Type B pancreatic cell (in vitro differentiated cells): ENCODE measurements at regions not wholly inside any gene's neighbourhood (a gene's known extent, or its start where the extent isn't known, plus 50 kb on each side); places are given as distances from the start of the nearest gene placed in this dataset.
A peak's percentile ranks its signal among the peaks of the same experiment; 100 is the strongest.

ENCODE experiments used
- DNase-seq: peaks from one replicate; pipeline ENCODE4 v3.0.0; 2021; ENCODE audit warnings: mixed read lengths; ENCODE audit not compliant: unreplicated experiment; ENCODE audit errors: extremely low spot score
- H3K27ac Mint-ChIP-seq: 2 replicates; pipeline ENCODE4 v1.8.0; 2021; ENCODE audit warnings: mild to moderate bottlenecking, mixed read lengths
- H3K27me3 Mint-ChIP-seq: 2 replicates; pipeline ENCODE4 v1.8.0; 2021; ENCODE audit warnings: mixed read lengths
- H3K36me3 Mint-ChIP-seq: 2 replicates; pipeline ENCODE4 v1.8.0; 2021; ENCODE audit warnings: mixed read lengths
- H3K4me1 Mint-ChIP-seq: one replicate; pipeline ENCODE4 v1.8.0; 2021; ENCODE audit warnings: mixed read lengths; ENCODE audit not compliant: unreplicated experiment
- H3K4me3 Mint-ChIP-seq: 2 replicates; pipeline ENCODE4 v1.8.0; 2021; ENCODE audit warnings: mild to moderate bottlenecking, mixed read lengths
- H3K9me3 Mint-ChIP-seq: 2 replicates; pipeline ENCODE4 v1.8.0; 2021; ENCODE audit warnings: mixed read lengths
- TF ChIP-seq, protein P1 (sequence below): fragments of 200-600 bp; sonication (generic); conservative IDR thresholded peaks from 2 replicates; pipeline ENCODE4 v1.5.0; 2021; ENCODE audit warnings: antibody characterized with exemption, mild to moderate bottlenecking

DNA sequence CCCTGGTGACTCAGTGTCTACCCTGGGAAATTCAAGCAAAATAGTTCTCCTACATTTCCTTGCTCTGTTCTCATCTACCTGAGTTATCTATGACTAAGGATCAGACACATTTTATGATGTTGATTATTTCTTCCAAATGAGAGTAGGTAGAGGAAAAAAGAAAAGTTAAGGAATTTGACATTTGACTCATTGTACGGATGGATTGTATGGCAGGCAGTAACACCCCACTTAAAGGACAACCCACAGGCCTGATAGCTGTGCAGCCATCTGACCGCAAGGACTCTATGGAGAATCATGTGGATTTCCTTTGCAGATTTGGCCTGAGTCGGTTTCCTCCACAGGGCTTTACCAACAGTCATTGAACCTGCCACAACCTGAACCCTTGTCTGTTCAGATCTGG lies 540.3 kb downstream of the BCL11B start:
- Mint-ChIP-seq H3K9me3 (peaks cover 5% of the 10 kb centered on the region), H3K27me3 (no peaks in the 10 kb centered on the region), H3K27ac (no peak overlapping the region), H3K4me3 (no peak overlapping the region), H3K4me1 (no peaks in the 10 kb centered on the region), H3K36me3 (no peaks in the 10 kb centered on the region)
- DNase-seq = peak; percentile 6
- TF ChIP-seq, protein P1, sequence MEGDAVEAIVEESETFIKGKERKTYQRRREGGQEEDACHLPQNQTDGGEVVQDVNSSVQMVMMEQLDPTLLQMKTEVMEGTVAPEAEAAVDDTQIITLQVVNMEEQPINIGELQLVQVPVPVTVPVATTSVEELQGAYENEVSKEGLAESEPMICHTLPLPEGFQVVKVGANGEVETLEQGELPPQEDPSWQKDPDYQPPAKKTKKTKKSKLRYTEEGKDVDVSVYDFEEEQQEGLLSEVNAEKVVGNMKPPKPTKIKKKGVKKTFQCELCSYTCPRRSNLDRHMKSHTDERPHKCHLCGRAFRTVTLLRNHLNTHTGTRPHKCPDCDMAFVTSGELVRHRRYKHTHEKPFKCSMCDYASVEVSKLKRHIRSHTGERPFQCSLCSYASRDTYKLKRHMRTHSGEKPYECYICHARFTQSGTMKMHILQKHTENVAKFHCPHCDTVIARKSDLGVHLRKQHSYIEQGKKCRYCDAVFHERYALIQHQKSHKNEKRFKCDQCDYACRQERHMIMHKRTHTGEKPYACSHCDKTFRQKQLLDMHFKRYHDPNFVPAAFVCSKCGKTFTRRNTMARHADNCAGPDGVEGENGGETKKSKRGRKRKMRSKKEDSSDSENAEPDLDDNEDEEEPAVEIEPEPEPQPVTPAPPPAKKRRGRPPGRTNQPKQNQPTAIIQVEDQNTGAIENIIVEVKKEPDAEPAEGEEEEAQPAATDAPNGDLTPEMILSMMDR = no peak

DNA sequence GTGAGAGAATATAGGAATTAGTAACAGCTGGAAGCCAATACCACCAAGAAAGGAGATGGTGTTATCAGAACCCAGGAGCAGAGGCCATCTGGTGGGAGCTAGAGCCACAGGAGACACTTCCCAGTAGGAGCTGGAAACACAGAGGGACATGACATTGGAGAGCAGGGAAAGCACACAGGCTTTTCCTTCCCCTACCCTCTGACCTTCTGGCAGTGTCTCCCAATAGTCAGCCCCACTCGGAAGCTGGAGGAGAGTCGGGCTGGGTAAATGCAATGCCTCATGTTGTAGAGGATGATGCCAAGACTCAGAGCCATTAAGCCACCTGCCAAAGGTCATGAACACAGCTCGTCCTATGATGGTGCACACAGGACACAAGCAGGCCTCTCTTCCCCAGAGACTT lies 538.5 kb downstream of the BCL11B start:
- TF ChIP-seq, protein P1 = no peak
- Mint-ChIP-seq H3K27ac (no peak overlapping the region), H3K4me1 (no peaks in the 10 kb centered on the region), H3K9me3 (peaks cover 5% of the 10 kb centered on the region), H3K27me3 (no peaks in the 10 kb centered on the region), H3K36me3 (no peaks in the 10 kb centered on the region), H3K4me3 (no peak overlapping the region)
- DNase-seq = no peak

DNA sequence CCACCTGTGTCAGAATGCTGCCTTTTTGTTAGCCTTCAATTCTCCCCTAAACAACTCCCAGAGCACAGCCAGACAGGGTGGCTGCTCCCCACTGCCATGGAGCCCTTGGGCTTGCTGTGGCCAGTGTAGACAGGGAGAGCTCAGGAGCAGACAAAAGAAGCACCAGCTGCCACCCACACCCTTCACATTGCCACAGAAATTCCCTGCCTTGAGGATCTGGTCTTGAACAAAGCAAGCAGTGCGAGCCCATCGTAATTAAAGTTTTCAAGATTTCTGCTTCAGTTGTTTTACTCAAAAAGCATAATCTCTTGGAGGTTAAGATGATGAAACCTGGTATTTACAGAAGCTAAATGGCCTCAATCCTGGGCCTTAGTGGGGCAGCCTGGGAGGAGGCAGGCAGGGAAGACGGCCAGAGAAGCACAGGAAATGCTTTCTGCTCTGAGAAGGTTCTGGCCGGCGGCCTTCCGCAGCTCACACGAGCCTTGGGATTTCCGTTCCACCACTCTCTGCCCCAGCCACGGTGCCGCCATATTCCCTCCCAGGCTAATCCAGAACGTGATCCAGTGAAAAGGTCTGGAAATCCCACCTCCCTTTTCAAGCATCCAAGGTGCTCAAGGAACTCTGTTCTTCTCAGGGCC lies 535.2 kb downstream of the BCL11B start:
- H3K27ac Mint-ChIP-seq = no peak overlapping the region
- TF ChIP-seq, protein P1 = no peak

DNA sequence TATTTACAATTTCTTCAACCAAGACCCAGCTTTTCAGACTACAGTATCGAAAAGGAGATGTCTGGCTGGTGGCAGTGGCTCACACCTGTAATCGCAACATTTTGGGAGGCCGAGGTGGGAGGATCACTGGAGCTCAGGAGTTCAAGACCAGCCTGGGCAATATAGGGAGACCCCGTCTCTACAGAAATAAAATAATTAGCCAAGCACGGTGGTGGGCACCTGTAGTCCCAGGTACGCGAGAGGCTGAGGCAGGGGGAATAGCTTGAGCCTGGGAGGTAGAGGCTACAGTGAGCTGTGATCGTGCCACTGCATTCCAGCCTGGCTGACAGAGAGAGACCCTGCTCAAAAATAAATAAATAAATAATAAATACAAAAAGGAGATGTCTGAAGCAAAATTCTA lies 530.5 kb downstream of the BCL11B start:
- Mint-ChIP-seq H3K4me1 (no peaks in the 10 kb centered on the region), H3K27me3 (no peaks in the 10 kb centered on the region), H3K36me3 (no peaks in the 10 kb centered on the region), H3K27ac (no peak overlapping the region), H3K4me3 (no peak overlapping the region), H3K9me3 (no peaks in the 10 kb centered on the region)
- TF ChIP-seq, protein P1 = no peak
- no peak for DNase-seq

More for the DNA sequence above, 535.2 kb downstream of the BCL11B start:
- H3K9me3 Mint-ChIP-seq = peaks cover 5% of the 10 kb centered on the region
- H3K27me3 Mint-ChIP-seq = no peaks in the 10 kb centered on the region
- DNase-seq = peak; percentile 15
- no peak overlapping the region for H3K4me3 Mint-ChIP-seq
- H3K4me1 Mint-ChIP-seq = no peaks in the 10 kb centered on the region
- H3K36me3 Mint-ChIP-seq = no peaks in the 10 kb centered on the region

DNA sequence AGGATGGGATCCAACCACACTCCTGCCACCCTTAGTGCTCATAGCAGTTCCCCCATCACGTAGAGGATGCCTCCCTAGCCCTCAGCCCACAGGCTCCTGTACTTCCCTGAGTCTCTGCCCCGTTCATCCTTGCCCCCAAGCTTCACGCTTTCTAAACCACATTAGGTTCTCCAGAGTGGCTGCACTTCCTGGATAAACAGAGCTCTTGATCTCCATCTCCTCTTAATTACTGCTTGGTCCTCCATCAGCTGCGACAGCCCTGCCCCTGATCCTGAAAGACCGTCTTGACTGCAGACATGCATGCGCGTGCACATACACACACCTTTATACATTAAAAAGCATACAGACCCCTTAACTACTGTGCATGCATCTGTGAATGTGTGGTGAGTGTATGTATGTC lies 530.0 kb downstream of the BCL11B start:
- no peaks in the 10 kb centered on the region for H3K9me3 Mint-ChIP-seq
- H3K27ac Mint-ChIP-seq = no peak overlapping the region
- no peaks in the 10 kb centered on the region for H3K4me1 Mint-ChIP-seq
- DNase-seq = peak; percentile 27
- TF ChIP-seq, protein P1 = no peak
- no peak overlapping the region for H3K4me3 Mint-ChIP-seq
- no peaks in the 10 kb centered on the region for H3K36me3 Mint-ChIP-seq
- no peaks in the 10 kb centered on the region for H3K27me3 Mint-ChIP-seq

DNA sequence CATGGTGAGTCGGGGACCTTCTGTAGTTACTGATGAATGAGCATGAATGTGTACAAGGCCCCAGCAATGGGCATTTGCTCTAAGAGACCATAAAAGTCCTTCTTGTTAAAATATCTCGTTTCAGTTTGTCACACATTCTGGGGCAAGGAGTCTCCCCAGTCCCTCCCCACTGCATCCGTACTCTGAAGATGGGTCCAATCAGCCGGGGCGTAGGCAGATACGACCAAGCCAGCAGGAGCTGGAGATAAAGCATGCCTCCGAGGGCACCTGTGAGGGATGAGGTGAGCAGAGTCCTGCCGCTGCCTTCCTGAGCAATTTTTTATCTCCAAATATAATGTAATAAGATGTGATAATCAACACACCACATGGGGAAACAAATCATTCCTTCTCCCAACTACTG lies 528.5 kb downstream of the BCL11B start:
- Mint-ChIP-seq H3K4me3 (no peak overlapping the region), H3K36me3 (no peaks in the 10 kb centered on the region), H3K9me3 (no peaks in the 10 kb centered on the region), H3K27ac (no peak overlapping the region), H3K4me1 (no peaks in the 10 kb centered on the region), H3K27me3 (no peaks in the 10 kb centered on the region)
- peak; percentile 29 for DNase-seq
- TF ChIP-seq, protein P1 = no peak
